Natural killer cell treated with Interleukin-12 subunit alpha and Interleukin-12 subunit beta and Interleukin-15 and Interleukin-18, amount 100 ng/mL, for 72 hours (primary cell): ENCODE measurements at regions not wholly inside any gene's neighbourhood (a gene's known extent, or its start where the extent isn't known, plus 50 kb on each side); places are given as distances from the start of the nearest gene placed in this dataset.
"Not testable (repeated sequence)": the region's sequence is repeated elsewhere in the genome, so short reads cannot be mapped to it uniquely, and the experiment has no call there.

ENCODE experiments used
- ATAC-seq, 2 donors: fragments of 150-1000 bp; cut with Tn5 transposase in 1 of 2; sonication (Bioruptor Pico), chemical (Tn5 transposase) in 1 of 2; 2 replicates each; pipeline ENCODE4 v1.10.0; 2021
- DNase-seq: peaks from one replicate; pipeline ENCODE4 v3.0.0; 2022; ENCODE audit warnings: low spot score
- H3K27ac Mint-ChIP-seq, 2 donors: 1 replicate in 1 of 2; 2 replicates in 1 of 2; pipeline ENCODE4 v1.8.0; 2022; ENCODE audit warnings: mixed read lengths in 2 of 2, mild to moderate bottlenecking in 1 of 2, moderate library complexity in 1 of 2
- H3K27me3 Mint-ChIP-seq, 2 donors: 1 replicate in 1 of 2; 2 replicates in 1 of 2; pipeline ENCODE4 v1.8.0; 2022; ENCODE audit warnings: mixed read lengths in 2 of 2
- H3K36me3 Mint-ChIP-seq: one replicate; pipeline ENCODE4 v1.8.0; 2022; ENCODE audit warnings: mixed read lengths
- H3K4me1 Mint-ChIP-seq, 2 donors: 1 replicate in 1 of 2; 2 replicates in 1 of 2; pipeline ENCODE4 v1.8.0; 2022; ENCODE audit warnings: low read depth in 2 of 2, mixed read lengths in 2 of 2, mild to moderate bottlenecking in 1 of 2
- H3K4me3 Mint-ChIP-seq: one replicate; pipeline ENCODE4 v1.8.0; 2022; ENCODE audit warnings: mixed read lengths
- H3K9me3 Mint-ChIP-seq: 2 replicates; pipeline ENCODE4 v1.8.0; 2022; ENCODE audit warnings: mixed read lengths

GRCh38 chr13:86881390-86881789, 789.8 kb upstream of the SLITRK5 start:
- no peak for DNase-seq
- peaks cover 4% of the 10 kb centered on the region for H3K36me3 Mint-ChIP-seq
- no peak overlapping the region for H3K4me3 Mint-ChIP-seq
- no peaks in the 10 kb centered on the region for H3K27me3 Mint-ChIP-seq
- H3K9me3 Mint-ChIP-seq = peaks cover 12% of the 10 kb centered on the region
- no peak overlapping the region for H3K27ac Mint-ChIP-seq
- H3K4me1 Mint-ChIP-seq = no peaks in the 10 kb centered on the region
- ATAC-seq = no peak

GRCh38 chr13:86882107-86882506, 789.1 kb upstream of the SLITRK5 start:
- Mint-ChIP-seq H3K9me3 (peaks cover 12% of the 10 kb centered on the region), H3K27ac (no peak overlapping the region), H3K27me3 (no peaks in the 10 kb centered on the region), H3K36me3 (peaks cover 4% of the 10 kb centered on the region), H3K4me1 (no peaks in the 10 kb centered on the region), H3K4me3 (no peak overlapping the region)
- ATAC-seq = no peak
- no peak for DNase-seq

GRCh38 chr13:86882835-86883234, 788.3 kb upstream of the SLITRK5 start:
- H3K27ac Mint-ChIP-seq = no peak overlapping the region
- peaks cover 4% of the 10 kb centered on the region for H3K36me3 Mint-ChIP-seq
- H3K9me3 Mint-ChIP-seq = peaks cover 14% of the 10 kb centered on the region
- H3K4me3 Mint-ChIP-seq = no peak overlapping the region
- DNase-seq (no peak), ATAC-seq (no peak)
- no peaks in the 10 kb centered on the region for H3K4me1 Mint-ChIP-seq
- no peaks in the 10 kb centered on the region for H3K27me3 Mint-ChIP-seq

GRCh38 chr13:86892330-86892729, 778.8 kb upstream of the SLITRK5 start:
- H3K9me3 Mint-ChIP-seq = peaks cover 21% of the 10 kb centered on the region
- no peaks in the 10 kb centered on the region for H3K4me1 Mint-ChIP-seq
- no peak for ATAC-seq
- DNase-seq = no peak
- peaks cover 9% of the 10 kb centered on the region for H3K36me3 Mint-ChIP-seq
- no peak overlapping the region for H3K27ac Mint-ChIP-seq
- no peaks in the 10 kb centered on the region for H3K27me3 Mint-ChIP-seq
- no peak overlapping the region for H3K4me3 Mint-ChIP-seq

- DNase-seq (no peak), ATAC-seq (no peak)
- peaks cover 16% of the 10 kb centered on the region for H3K9me3 Mint-ChIP-seq
- H3K27me3 Mint-ChIP-seq = no peaks in the 10 kb centered on the region
- H3K4me3 Mint-ChIP-seq = no peak overlapping the region
- H3K36me3 Mint-ChIP-seq = peaks cover 9% of the 10 kb centered on the region
- H3K27ac Mint-ChIP-seq = no peak overlapping the region
- no peaks in the 10 kb centered on the region for H3K4me1 Mint-ChIP-seq
Observed at GRCh38 chr13:86900906-86901305, 770.3 kb upstream of the SLITRK5 start.

GRCh38 chr13:86906127-86906874, 764.9 kb upstream of the SLITRK5 start:
- no peak for ATAC-seq
- Mint-ChIP-seq H3K4me3 (no peak overlapping the region), H3K36me3 (no peaks in the 10 kb centered on the region), H3K27ac (no peak overlapping the region), H3K9me3 (peaks cover 7% of the 10 kb centered on the region), H3K4me1 (no peaks in the 10 kb centered on the region), H3K27me3 (no peaks in the 10 kb centered on the region)
- no peak for DNase-seq

- Mint-ChIP-seq H3K9me3 (peaks cover 7% of the 10 kb centered on the region), H3K4me3 (no peak overlapping the region), H3K36me3 (no peaks in the 10 kb centered on the region), H3K4me1 (no peaks in the 10 kb centered on the region), H3K27ac (no peak overlapping the region), H3K27me3 (no peaks in the 10 kb centered on the region)
- no peak for ATAC-seq
- no peak for DNase-seq
Observed at GRCh38 chr13:86907156-86907555, 764.0 kb upstream of the SLITRK5 start.

GRCh38 chr13:86909318-86909717, 761.9 kb upstream of the SLITRK5 start:
- no peaks in the 10 kb centered on the region for H3K27me3 Mint-ChIP-seq
- H3K36me3 Mint-ChIP-seq = no peaks in the 10 kb centered on the region
- DNase-seq (no peak), ATAC-seq (no peak)
- no peaks in the 10 kb centered on the region for H3K4me1 Mint-ChIP-seq
- H3K9me3 Mint-ChIP-seq = peaks cover 13% of the 10 kb centered on the region
- no peak overlapping the region for H3K4me3 Mint-ChIP-seq
- H3K27ac Mint-ChIP-seq = no peak overlapping the region

GRCh38 chr13:86914757-86915156, 756.4 kb upstream of the SLITRK5 start:
- no peak for DNase-seq
- no peak for ATAC-seq
- no peak overlapping the region for H3K27ac Mint-ChIP-seq
- H3K36me3 Mint-ChIP-seq = peaks cover 7% of the 10 kb centered on the region
- H3K4me1 Mint-ChIP-seq = no peaks in the 10 kb centered on the region
- H3K27me3 Mint-ChIP-seq = no peaks in the 10 kb centered on the region
- H3K4me3 Mint-ChIP-seq = no peak overlapping the region
- H3K9me3 Mint-ChIP-seq = peaks cover 21% of the 10 kb centered on the region

- H3K4me3 Mint-ChIP-seq, H3K4me1 Mint-ChIP-seq, H3K27ac Mint-ChIP-seq, DNase-seq, H3K27me3 Mint-ChIP-seq, ATAC-seq, H3K36me3 Mint-ChIP-seq: not testable (repeated sequence)
- peaks cover 18% of the 10 kb centered on the region for H3K9me3 Mint-ChIP-seq
Observed at GRCh38 chr13:86917438-86917837, 753.7 kb upstream of the SLITRK5 start.

GRCh38 chr13:86918682-86919081, 752.5 kb upstream of the SLITRK5 start:
- Mint-ChIP-seq H3K4me3 (no peak overlapping the region), H3K4me1 (no peaks in the 10 kb centered on the region), H3K9me3 (peaks cover 13% of the 10 kb centered on the region), H3K27me3 (no peaks in the 10 kb centered on the region), H3K27ac (no peak overlapping the region), H3K36me3 (peaks cover 7% of the 10 kb centered on the region)
- DNase-seq = no peak
- no peak for ATAC-seq

GRCh38 chr13:86920961-86921360, 750.2 kb upstream of the SLITRK5 start:
- Mint-ChIP-seq H3K4me1 (no peaks in the 10 kb centered on the region), H3K4me3 (no peak overlapping the region), H3K27ac (no peak overlapping the region), H3K27me3 (no peaks in the 10 kb centered on the region), H3K36me3 (peaks cover 7% of the 10 kb centered on the region), H3K9me3 (peaks cover 11% of the 10 kb centered on the region)
- ATAC-seq = no peak
- DNase-seq = no peak

GRCh38 chr13:86922936-86923335, 748.2 kb upstream of the SLITRK5 start:
- peaks cover 9% of the 10 kb centered on the region for H3K9me3 Mint-ChIP-seq
- no peak for DNase-seq
- H3K27me3 Mint-ChIP-seq = no peaks in the 10 kb centered on the region
- H3K4me3 Mint-ChIP-seq = no peak overlapping the region
- H3K27ac Mint-ChIP-seq = no peak overlapping the region
- H3K36me3 Mint-ChIP-seq = no peaks in the 10 kb centered on the region
- ATAC-seq = no peak
- H3K4me1 Mint-ChIP-seq = no peaks in the 10 kb centered on the region

- H3K36me3 Mint-ChIP-seq, DNase-seq, H3K27ac Mint-ChIP-seq, H3K9me3 Mint-ChIP-seq, H3K4me3 Mint-ChIP-seq, ATAC-seq, H3K4me1 Mint-ChIP-seq, H3K27me3 Mint-ChIP-seq: not testable (repeated sequence)
Observed at GRCh38 chr13:86926916-86927315, 744.3 kb upstream of the SLITRK5 start.

GRCh38 chr13:86932776-86933334, 738.3 kb upstream of the SLITRK5 start:
- no peak for ATAC-seq
- no peaks in the 10 kb centered on the region for H3K36me3 Mint-ChIP-seq
- no peaks in the 10 kb centered on the region for H3K27me3 Mint-ChIP-seq
- no peaks in the 10 kb centered on the region for H3K4me1 Mint-ChIP-seq
- H3K4me3 Mint-ChIP-seq = no peak overlapping the region
- H3K9me3 Mint-ChIP-seq = no peaks in the 10 kb centered on the region
- no peak for DNase-seq
- H3K27ac Mint-ChIP-seq = no peak overlapping the region
